ENCODE measurements at regions not wholly inside any gene's neighbourhood (a gene's known extent, or its start where the extent isn't known, plus 50 kb on each side); places are given as distances from the start of the nearest gene placed in this dataset.

GRCh38 chr14:106681161-106681560, 1154.8 kb downstream of the TMEM121 start:
- TF ChIP-seq CTCF (conservative IDR thresholded peaks at IDR 0.05; ENCODE audit: low read depth in 2 of 2), result no peak
- TF ChIP-seq EZH2phosphoT487 (IDR thresholded peaks at IDR 0.05; ENCODE audit: unreplicated experiment), result no peak
- no peak for TF ChIP-seq POLR2AphosphoS5 (IDR thresholded peaks at IDR 0.05; ENCODE audit: low read depth)
- no peak for TF ChIP-seq EZH2 (IDR thresholded peaks at IDR 0.05; ENCODE audit: low read depth, unreplicated experiment)
- TF ChIP-seq JUNB (IDR thresholded peaks at IDR 0.05; ENCODE audit: unreplicated experiment), result no peak
- TF ChIP-seq REST (IDR thresholded peaks at IDR 0.05; ENCODE audit: unreplicated experiment), result no peak
- TF ChIP-seq CREB1 (CRISPR knock-in tag; IDR thresholded peaks at IDR 0.05; ENCODE audit: low read depth), result no peak
- no peak for TF ChIP-seq ZNF331 (CRISPR knock-in tag; IDR thresholded peaks at IDR 0.05; ENCODE audit: low read depth)
- no peak for TF ChIP-seq NANOG (IDR thresholded peaks at IDR 0.05; ENCODE audit: borderline replicate concordance)
